ENCODE measurements at regions not wholly inside any gene's neighbourhood (a gene's known extent, or its start where the extent isn't known, plus 50 kb on each side); places are given as distances from the start of the nearest gene placed in this dataset.

DNA sequence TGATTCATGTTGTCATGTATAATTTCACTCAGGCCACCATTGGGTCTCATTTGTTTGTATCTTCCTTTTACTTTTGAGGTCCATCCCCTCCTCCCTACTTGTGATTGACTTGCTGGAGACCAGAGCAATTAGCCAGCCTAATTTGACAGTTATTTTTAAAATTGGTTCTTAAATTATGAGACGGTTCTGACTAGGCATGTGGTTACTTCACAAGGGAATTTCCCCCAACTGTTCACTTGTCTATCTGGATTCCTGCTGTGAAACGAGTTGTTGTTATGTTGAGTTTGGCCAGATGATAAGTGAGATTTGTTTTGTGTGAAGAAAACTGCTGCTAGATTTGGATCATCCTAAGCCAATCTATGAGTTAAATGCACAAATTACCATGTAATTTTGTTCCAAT is 359.1 kb downstream of the BARHL2 start:
- in situ Hi-C loops (cut with HindIII; ENCODE audit: extremely low pct_ligation_motif_present, low pct_unique_long_range_greater_than_20kb) (no loop called here), intact Hi-C loops (cut with micrococcal nuclease; ENCODE audit: unreplicated experiment) (no loop called here)
- H3K4me1 ChIP-seq (ENCODE audit: insufficient read depth, low read length), result no peaks in the 10 kb centered on the region
- H3K27ac ChIP-seq (ENCODE audit: extremely low read length, insufficient read depth, low read length), result no peak overlapping the region
- POLR2A ChIA-PET, result no interaction called here
- no peaks in the 10 kb centered on the region for H3K27me3 ChIP-seq (ENCODE audit: control insufficient read depth in 1 of 2, insufficient read depth in 2 of 2, low read length in 2 of 2)
- no peak overlapping the region for H3K9ac ChIP-seq (ENCODE audit: insufficient read depth, low read depth, low read length)
- no peaks in the 10 kb centered on the region for H3K9me3 ChIP-seq (ENCODE audit: low read length)
- ATAC-seq (no peak), FAIRE-seq (no peak), DNase-seq (ENCODE audit: low spot score) (no peak)
- CTCF ChIA-PET (ENCODE audit: low intra/inter-chr PET ratio, low total read pairs), result no interaction called here
- H3K4me2 ChIP-seq (ENCODE audit: low read depth, low read length), result no peak overlapping the region
- H4K20me1 ChIP-seq (ENCODE audit: insufficient read depth, low read length), result no peaks in the 10 kb centered on the region
- BruUV-seq (replicated peaks), result no TSS peak
- no peaks in the 10 kb centered on the region for H3K36me3 ChIP-seq (replicated peaks in 1 of 2; ENCODE audit: control insufficient read depth in 1 of 2, insufficient read depth in 2 of 2, low read length in 2 of 2)
- WGBS (ENCODE audit: low lambda C conversion rate), result 8% methylated on average over 2 of the region's 2 CpGs
- H3K79me2 ChIP-seq (ENCODE audit: insufficient read depth, low read length), result no peaks in the 10 kb centered on the region
- no peak overlapping the region for H3K4me3 ChIP-seq (replicated peaks in 1 of 3; ENCODE audit: insufficient read depth in 1 of 3, low read depth in 2 of 3, low read length in 3 of 3)
- H2AFZ ChIP-seq (ENCODE audit: low read length), result no peak overlapping the region
- TF ChIP-seq, protein P1, sequence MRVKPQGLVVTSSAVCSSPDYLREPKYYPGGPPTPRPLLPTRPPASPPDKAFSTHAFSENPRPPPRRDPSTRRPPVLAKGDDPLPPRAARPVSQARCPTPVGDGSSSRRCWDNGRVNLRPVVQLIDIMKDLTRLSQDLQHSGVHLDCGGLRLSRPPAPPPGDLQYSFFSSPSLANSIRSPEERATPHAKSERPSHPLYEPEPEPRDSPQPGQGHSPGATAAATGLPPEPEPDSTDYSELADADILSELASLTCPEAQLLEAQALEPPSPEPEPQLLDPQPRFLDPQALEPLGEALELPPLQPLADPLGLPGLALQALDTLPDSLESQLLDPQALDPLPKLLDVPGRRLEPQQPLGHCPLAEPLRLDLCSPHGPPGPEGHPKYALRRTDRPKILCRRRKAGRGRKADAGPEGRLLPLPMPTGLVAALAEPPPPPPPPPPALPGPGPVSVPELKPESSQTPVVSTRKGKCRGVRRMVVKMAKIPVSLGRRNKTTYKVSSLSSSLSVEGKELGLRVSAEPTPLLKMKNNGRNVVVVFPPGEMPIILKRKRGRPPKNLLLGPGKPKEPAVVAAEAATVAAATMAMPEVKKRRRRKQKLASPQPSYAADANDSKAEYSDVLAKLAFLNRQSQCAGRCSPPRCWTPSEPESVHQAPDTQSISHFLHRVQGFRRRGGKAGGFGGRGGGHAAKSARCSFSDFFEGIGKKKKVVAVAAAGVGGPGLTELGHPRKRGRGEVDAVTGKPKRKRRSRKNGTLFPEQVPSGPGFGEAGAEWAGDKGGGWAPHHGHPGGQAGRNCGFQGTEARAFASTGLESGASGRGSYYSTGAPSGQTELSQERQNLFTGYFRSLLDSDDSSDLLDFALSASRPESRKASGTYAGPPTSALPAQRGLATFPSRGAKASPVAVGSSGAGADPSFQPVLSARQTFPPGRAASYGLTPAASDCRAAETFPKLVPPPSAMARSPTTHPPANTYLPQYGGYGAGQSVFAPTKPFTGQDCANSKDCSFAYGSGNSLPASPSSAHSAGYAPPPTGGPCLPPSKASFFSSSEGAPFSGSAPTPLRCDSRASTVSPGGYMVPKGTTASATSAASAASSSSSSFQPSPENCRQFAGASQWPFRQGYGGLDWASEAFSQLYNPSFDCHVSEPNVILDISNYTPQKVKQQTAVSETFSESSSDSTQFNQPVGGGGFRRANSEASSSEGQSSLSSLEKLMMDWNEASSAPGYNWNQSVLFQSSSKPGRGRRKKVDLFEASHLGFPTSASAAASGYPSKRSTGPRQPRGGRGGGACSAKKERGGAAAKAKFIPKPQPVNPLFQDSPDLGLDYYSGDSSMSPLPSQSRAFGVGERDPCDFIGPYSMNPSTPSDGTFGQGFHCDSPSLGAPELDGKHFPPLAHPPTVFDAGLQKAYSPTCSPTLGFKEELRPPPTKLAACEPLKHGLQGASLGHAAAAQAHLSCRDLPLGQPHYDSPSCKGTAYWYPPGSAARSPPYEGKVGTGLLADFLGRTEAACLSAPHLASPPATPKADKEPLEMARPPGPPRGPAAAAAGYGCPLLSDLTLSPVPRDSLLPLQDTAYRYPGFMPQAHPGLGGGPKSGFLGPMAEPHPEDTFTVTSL (CRISPR knock-in tag; IDR thresholded peaks at IDR 0.05; ENCODE audit: borderline replicate concordance), result no peak
- TF ChIP-seq ZNF720 (CRISPR knock-in tag; IDR thresholded peaks at IDR 0.05), result no peak
- TF ChIP-seq, protein P2, sequence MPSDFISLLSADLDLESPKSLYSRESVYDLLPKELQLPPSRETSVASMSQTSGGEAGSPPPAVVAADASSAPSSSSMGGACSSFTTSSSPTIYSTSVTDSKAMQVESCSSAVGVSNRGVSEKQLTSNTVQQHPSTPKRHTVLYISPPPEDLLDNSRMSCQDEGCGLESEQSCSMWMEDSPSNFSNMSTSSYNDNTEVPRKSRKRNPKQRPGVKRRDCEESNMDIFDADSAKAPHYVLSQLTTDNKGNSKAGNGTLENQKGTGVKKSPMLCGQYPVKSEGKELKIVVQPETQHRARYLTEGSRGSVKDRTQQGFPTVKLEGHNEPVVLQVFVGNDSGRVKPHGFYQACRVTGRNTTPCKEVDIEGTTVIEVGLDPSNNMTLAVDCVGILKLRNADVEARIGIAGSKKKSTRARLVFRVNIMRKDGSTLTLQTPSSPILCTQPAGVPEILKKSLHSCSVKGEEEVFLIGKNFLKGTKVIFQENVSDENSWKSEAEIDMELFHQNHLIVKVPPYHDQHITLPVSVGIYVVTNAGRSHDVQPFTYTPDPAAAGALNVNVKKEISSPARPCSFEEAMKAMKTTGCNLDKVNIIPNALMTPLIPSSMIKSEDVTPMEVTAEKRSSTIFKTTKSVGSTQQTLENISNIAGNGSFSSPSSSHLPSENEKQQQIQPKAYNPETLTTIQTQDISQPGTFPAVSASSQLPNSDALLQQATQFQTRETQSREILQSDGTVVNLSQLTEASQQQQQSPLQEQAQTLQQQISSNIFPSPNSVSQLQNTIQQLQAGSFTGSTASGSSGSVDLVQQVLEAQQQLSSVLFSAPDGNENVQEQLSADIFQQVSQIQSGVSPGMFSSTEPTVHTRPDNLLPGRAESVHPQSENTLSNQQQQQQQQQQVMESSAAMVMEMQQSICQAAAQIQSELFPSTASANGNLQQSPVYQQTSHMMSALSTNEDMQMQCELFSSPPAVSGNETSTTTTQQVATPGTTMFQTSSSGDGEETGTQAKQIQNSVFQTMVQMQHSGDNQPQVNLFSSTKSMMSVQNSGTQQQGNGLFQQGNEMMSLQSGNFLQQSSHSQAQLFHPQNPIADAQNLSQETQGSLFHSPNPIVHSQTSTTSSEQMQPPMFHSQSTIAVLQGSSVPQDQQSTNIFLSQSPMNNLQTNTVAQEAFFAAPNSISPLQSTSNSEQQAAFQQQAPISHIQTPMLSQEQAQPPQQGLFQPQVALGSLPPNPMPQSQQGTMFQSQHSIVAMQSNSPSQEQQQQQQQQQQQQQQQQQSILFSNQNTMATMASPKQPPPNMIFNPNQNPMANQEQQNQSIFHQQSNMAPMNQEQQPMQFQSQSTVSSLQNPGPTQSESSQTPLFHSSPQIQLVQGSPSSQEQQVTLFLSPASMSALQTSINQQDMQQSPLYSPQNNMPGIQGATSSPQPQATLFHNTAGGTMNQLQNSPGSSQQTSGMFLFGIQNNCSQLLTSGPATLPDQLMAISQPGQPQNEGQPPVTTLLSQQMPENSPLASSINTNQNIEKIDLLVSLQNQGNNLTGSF (CRISPR knock-in tag; IDR thresholded peaks at IDR 0.05), result no peak
- TF ChIP-seq MIER2 (CRISPR knock-in tag; IDR thresholded peaks at IDR 0.05), result no peak
- no peak for TF ChIP-seq ATF1 (CRISPR knock-in tag; IDR thresholded peaks at IDR 0.05)
- TF ChIP-seq, protein P3, sequence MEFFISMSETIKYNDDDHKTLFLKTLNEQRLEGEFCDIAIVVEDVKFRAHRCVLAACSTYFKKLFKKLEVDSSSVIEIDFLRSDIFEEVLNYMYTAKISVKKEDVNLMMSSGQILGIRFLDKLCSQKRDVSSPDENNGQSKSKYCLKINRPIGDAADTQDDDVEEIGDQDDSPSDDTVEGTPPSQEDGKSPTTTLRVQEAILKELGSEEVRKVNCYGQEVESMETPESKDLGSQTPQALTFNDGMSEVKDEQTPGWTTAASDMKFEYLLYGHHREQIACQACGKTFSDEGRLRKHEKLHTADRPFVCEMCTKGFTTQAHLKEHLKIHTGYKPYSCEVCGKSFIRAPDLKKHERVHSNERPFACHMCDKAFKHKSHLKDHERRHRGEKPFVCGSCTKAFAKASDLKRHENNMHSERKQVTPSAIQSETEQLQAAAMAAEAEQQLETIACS (CRISPR knock-in tag; IDR thresholded peaks at IDR 0.05), result no peak
- no peak for TF ChIP-seq ZC3H13 (CRISPR knock-in tag; IDR thresholded peaks at IDR 0.05)
- TF ChIP-seq, protein P4, sequence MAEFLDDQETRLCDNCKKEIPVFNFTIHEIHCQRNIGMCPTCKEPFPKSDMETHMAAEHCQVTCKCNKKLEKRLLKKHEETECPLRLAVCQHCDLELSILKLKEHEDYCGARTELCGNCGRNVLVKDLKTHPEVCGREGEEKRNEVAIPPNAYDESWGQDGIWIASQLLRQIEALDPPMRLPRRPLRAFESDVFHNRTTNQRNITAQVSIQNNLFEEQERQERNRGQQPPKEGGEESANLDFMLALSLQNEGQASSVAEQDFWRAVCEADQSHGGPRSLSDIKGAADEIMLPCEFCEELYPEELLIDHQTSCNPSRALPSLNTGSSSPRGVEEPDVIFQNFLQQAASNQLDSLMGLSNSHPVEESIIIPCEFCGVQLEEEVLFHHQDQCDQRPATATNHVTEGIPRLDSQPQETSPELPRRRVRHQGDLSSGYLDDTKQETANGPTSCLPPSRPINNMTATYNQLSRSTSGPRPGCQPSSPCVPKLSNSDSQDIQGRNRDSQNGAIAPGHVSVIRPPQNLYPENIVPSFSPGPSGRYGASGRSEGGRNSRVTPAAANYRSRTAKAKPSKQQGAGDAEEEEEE (CRISPR knock-in tag; IDR thresholded peaks at IDR 0.05; ENCODE audit: borderline replicate concordance), result no peak
- TF ChIP-seq AHR (CRISPR knock-in tag; IDR thresholded peaks at IDR 0.05), result no peak
- TF ChIP-seq, protein P5, sequence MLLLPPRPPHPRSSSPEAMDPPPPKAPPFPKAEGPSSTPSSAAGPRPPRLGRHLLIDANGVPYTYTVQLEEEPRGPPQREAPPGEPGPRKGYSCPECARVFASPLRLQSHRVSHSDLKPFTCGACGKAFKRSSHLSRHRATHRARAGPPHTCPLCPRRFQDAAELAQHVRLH (CRISPR knock-in tag; IDR thresholded peaks at IDR 0.05; ENCODE audit: borderline replicate concordance, low read depth), result no peak
- no peak for TF ChIP-seq ZNF10 (CRISPR knock-in tag; IDR thresholded peaks at IDR 0.05; ENCODE audit: borderline replicate concordance, low read depth)

Data from HepG2 (cell line).